ENCODE measurements at regions not wholly inside any gene's neighbourhood (a gene's known extent, or its start where the extent isn't known, plus 50 kb on each side); places are given as distances from the start of the nearest gene placed in this dataset.

DNA sequence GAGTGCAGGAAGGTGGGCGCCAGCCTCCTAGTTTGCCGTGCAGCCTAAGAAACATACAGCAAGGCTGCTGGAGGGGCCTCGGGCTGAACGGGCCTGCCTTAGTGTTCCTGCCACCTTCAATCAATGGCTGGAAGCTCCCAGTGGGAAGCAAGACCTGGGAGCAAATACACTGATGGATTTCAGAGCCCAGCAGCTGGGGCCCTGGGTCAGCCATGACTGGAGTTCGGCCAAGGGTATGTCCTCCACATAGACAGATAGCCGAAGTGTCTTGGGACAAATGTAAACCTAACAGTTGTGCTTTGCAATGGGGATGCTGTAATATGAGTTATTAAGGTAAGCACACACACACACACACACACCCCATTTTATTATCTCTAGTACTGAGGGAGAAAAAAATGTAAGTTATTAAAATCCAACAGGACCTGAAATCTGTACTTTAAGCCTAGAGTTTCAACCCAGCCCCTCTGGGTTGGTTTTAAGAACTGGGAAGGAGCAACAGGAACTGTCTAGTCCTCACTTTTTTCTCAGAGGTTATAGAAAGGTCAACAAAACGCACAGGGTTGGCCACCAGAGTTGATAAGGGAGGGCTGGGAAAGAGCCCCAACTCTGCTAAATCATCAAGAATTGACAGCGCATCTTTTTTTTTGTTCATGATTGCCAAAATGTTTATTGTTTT lies 50.0 kb upstream of the CELF2 start:
- Histone ChIP-seq H3K36me3 (no peaks in the 10 kb centered on the region), H3K4me3 (no peak overlapping the region), H3K4me1 (peaks cover 0 to 12% (median 8%) of the 10 kb centered on the region in 4 donors), H3K9me3 (no peaks in the 10 kb centered on the region), H3K27ac (no peak overlapping the region), H3K27me3 (no peaks in the 10 kb centered on the region)
- intact Hi-C loops (cut with DNase I) = no loop called here
- TF ChIP-seq, protein P1, sequence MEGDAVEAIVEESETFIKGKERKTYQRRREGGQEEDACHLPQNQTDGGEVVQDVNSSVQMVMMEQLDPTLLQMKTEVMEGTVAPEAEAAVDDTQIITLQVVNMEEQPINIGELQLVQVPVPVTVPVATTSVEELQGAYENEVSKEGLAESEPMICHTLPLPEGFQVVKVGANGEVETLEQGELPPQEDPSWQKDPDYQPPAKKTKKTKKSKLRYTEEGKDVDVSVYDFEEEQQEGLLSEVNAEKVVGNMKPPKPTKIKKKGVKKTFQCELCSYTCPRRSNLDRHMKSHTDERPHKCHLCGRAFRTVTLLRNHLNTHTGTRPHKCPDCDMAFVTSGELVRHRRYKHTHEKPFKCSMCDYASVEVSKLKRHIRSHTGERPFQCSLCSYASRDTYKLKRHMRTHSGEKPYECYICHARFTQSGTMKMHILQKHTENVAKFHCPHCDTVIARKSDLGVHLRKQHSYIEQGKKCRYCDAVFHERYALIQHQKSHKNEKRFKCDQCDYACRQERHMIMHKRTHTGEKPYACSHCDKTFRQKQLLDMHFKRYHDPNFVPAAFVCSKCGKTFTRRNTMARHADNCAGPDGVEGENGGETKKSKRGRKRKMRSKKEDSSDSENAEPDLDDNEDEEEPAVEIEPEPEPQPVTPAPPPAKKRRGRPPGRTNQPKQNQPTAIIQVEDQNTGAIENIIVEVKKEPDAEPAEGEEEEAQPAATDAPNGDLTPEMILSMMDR (IDR thresholded peaks at IDR 0.05) = no peak
- TF ChIP-seq POLR2A (IDR thresholded peaks at IDR 0.05) = no peak
- no peak for TF ChIP-seq POLR2AphosphoS5 (IDR thresholded peaks at IDR 0.05)
- TF ChIP-seq EP300 (IDR thresholded peaks at IDR 0.05) = no peak
- WGBS, 2 donors = 81 to 85% methylated on average over 8 of the region's 8 CpGs
- DNase-seq = no peak

Small RNAs in the stretch of these regions (small RNA-seq; reads per million reads assigned to genes)
- gene AC025946.2 (0 reads per million in 3 donors), gene AL355333.1 (0 reads per million in 3 donors), gene CUX2P1 (0 reads per million in 3 donors), gene RF00019 (0 reads per million in 3 donors), gene RNA5SP299 (0 reads per million in 3 donors)
